ENCODE measurements at regions not wholly inside any gene's neighbourhood (a gene's known extent, or its start where the extent isn't known, plus 50 kb on each side); places are given as distances from the start of the nearest gene placed in this dataset.
"Not testable (repeated sequence)": the region's sequence is repeated elsewhere in the genome, so short reads cannot be mapped to it uniquely, and the experiment has no call there.

DNA sequence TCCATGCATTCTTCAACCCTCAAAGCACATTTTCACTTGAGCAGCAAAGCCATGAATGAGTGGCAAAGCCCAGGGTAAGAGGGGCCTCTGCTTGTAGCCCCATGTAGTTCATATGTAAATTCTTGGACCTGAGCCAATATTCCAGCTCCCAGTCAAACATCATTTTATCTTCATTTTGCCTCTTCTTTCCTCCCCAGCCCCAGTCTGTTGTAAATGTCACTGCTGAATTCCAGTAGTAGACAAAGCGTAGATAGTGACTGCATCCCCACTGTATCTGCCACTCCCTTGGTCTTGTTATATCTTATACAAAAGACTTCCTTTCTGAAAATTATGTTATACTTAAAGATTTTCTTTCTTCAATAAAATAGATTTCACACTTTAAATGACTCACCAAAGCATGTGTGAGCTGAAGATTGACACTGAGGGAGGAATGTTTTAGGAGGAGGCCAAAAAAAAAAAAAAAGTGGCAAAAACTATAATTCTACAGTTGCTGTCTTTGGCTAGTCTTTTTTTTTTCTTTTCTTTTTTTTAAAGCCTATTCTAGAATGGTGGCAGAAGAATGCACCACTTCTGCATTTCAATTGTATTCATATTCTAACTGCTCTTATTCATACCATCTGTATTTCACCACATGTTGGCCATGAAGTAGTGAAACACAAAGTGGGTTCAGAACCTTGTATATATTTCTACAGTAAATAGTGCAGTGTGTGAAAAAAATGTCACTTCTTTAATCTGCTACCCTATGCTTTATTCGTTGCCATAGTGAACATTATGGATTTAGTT is 306.1 kb downstream of the CPS1 start:
- Histone ChIP-seq H3K9me1 (ENCODE audit: control insufficient read depth, extremely low read depth, insufficient read depth, low read length) (no peaks in the 10 kb centered on the region), H3K27me3 (ENCODE audit: control insufficient read depth, extremely low read depth, insufficient read depth, low read length) (no peaks in the 10 kb centered on the region), H3K27ac (ENCODE audit: control insufficient read depth, insufficient read depth, low read length) (no peak overlapping the region), H3K36me3 (ENCODE audit: control insufficient read depth in 2 of 2, extremely low read depth in 1 of 2, insufficient read depth in 2 of 2, low read length in 2 of 2) (no peaks in the 10 kb centered on the region), H3K9me3 (ENCODE audit: control insufficient read depth, low read depth, low read length) (no peaks in the 10 kb centered on the region), H3K79me2 (ENCODE audit: control insufficient read depth, insufficient read depth, low read length) (no peaks in the 10 kb centered on the region), H2AFZ (ENCODE audit: control insufficient read depth, low read length) (no peak overlapping the region), H3K4me2 (ENCODE audit: control insufficient read depth, extremely low read depth, insufficient read depth, low read depth, low read length) (no peak overlapping the region), H3K4me3 (ENCODE audit: control insufficient read depth in 2 of 3, extremely low read depth in 1 of 3, insufficient read depth in 2 of 3, low read depth in 1 of 3, low read length in 3 of 3) (no peak overlapping the region), H3K9ac (ENCODE audit: control insufficient read depth, extremely low read depth, insufficient read depth, low read length) (no peak overlapping the region), H4K20me1 (ENCODE audit: control insufficient read depth, extremely low read depth, insufficient read depth, low read length) (no peaks in the 10 kb centered on the region), H3K4me1 (ENCODE audit: control insufficient read depth, extremely low read depth, insufficient read depth, low read length) (no peaks in the 10 kb centered on the region)
- TF ChIP-seq EZH2 (IDR thresholded peaks at IDR 0.05; ENCODE audit: low read length): no peak
- TF ChIP-seq, protein P1, sequence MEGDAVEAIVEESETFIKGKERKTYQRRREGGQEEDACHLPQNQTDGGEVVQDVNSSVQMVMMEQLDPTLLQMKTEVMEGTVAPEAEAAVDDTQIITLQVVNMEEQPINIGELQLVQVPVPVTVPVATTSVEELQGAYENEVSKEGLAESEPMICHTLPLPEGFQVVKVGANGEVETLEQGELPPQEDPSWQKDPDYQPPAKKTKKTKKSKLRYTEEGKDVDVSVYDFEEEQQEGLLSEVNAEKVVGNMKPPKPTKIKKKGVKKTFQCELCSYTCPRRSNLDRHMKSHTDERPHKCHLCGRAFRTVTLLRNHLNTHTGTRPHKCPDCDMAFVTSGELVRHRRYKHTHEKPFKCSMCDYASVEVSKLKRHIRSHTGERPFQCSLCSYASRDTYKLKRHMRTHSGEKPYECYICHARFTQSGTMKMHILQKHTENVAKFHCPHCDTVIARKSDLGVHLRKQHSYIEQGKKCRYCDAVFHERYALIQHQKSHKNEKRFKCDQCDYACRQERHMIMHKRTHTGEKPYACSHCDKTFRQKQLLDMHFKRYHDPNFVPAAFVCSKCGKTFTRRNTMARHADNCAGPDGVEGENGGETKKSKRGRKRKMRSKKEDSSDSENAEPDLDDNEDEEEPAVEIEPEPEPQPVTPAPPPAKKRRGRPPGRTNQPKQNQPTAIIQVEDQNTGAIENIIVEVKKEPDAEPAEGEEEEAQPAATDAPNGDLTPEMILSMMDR (optimal IDR thresholded peaks at IDR 0.05 in 1 of 3, IDR thresholded peaks at IDR 0.05 in 1 of 3, conservative IDR thresholded peaks at IDR 0.05 in 1 of 3; ENCODE audit: extremely low read depth in 1 of 3, insufficient read depth in 2 of 3, low read length in 3 of 3): no peak
- dilution Hi-C loops (cut with MboI; ENCODE audit: extremely low pct_ligation_motif_present, low sequenced_read_pairs): no loop called here
- DNase-seq (ENCODE audit: low read depth, low spot score) (no peak), FAIRE-seq (no peak)

- H3K27me3 ChIP-seq (ENCODE audit: control insufficient read depth, extremely low read depth, insufficient read depth, low read length): no peaks in the 10 kb centered on the region
- DNase-seq (ENCODE audit: low read depth, low spot score) (no peak), FAIRE-seq (no peak)
- dilution Hi-C loops (cut with MboI; ENCODE audit: extremely low pct_ligation_motif_present, low sequenced_read_pairs): no loop called here
- no peaks in the 10 kb centered on the region for H3K36me3 ChIP-seq (ENCODE audit: control insufficient read depth in 2 of 2, extremely low read depth in 1 of 2, insufficient read depth in 2 of 2, low read length in 2 of 2)
- no peaks in the 10 kb centered on the region for H3K9me3 ChIP-seq (ENCODE audit: control insufficient read depth, low read depth, low read length)
- H3K9ac ChIP-seq (ENCODE audit: control insufficient read depth, extremely low read depth, insufficient read depth, low read length): no peak overlapping the region
- H3K4me3 ChIP-seq (ENCODE audit: control insufficient read depth in 2 of 3, extremely low read depth in 1 of 3, insufficient read depth in 2 of 3, low read depth in 1 of 3, low read length in 3 of 3): no peak overlapping the region
- H3K79me2 ChIP-seq (ENCODE audit: control insufficient read depth, insufficient read depth, low read length): no peaks in the 10 kb centered on the region
- TF ChIP-seq, protein P1 (optimal IDR thresholded peaks at IDR 0.05 in 1 of 3, IDR thresholded peaks at IDR 0.05 in 1 of 3, conservative IDR thresholded peaks at IDR 0.05 in 1 of 3; ENCODE audit: extremely low read depth in 1 of 3, insufficient read depth in 2 of 3, low read length in 3 of 3): no peak
- no peak for TF ChIP-seq EZH2 (IDR thresholded peaks at IDR 0.05; ENCODE audit: low read length)
- no peaks in the 10 kb centered on the region for H3K9me1 ChIP-seq (ENCODE audit: control insufficient read depth, extremely low read depth, insufficient read depth, low read length)
- H4K20me1 ChIP-seq (ENCODE audit: control insufficient read depth, extremely low read depth, insufficient read depth, low read length): no peaks in the 10 kb centered on the region
- H3K27ac ChIP-seq (ENCODE audit: control insufficient read depth, insufficient read depth, low read length): no peak overlapping the region
- no peak overlapping the region for H2AFZ ChIP-seq (ENCODE audit: control insufficient read depth, low read length)
- no peaks in the 10 kb centered on the region for H3K4me1 ChIP-seq (ENCODE audit: control insufficient read depth, extremely low read depth, insufficient read depth, low read length)
- H3K4me2 ChIP-seq (ENCODE audit: control insufficient read depth, extremely low read depth, insufficient read depth, low read depth, low read length): no peak overlapping the region
These were observed 306.9 kb downstream of the CPS1 start for GRCh38 chr2:210863283-210863682.

DNA sequence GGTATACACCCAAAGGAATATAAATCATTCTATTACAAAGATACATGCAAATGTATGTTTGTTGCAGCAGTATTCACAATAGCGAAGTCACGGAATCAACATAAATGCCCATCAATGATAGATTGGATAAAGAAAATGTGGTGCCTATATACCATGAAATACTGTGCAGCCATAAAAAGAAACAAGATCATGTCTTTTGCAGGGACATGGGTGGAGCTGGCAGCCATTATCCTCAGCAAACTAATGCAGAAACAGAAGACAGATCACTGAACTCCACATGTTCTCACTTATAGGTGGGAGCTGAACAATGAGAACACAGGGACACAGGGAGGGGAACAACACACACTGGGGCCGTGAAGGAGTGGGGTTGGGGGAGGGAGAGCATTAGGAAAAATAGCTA is 315.2 kb downstream of the CPS1 start:
- H3K4me1 ChIP-seq (ENCODE audit: control insufficient read depth, extremely low read depth, insufficient read depth, low read length); H3K79me2 ChIP-seq (ENCODE audit: control insufficient read depth, insufficient read depth, low read length); H3K9ac ChIP-seq (ENCODE audit: control insufficient read depth, extremely low read depth, insufficient read depth, low read length); FAIRE-seq; dilution Hi-C loops (cut with MboI; ENCODE audit: extremely low pct_ligation_motif_present, low sequenced_read_pairs); H3K4me2 ChIP-seq (ENCODE audit: control insufficient read depth, extremely low read depth, insufficient read depth, low read depth, low read length); H3K27me3 ChIP-seq (ENCODE audit: control insufficient read depth, extremely low read depth, insufficient read depth, low read length); H3K36me3 ChIP-seq (ENCODE audit: control insufficient read depth in 2 of 2, extremely low read depth in 1 of 2, insufficient read depth in 2 of 2, low read length in 2 of 2); DNase-seq (ENCODE audit: low read depth, low spot score); H4K20me1 ChIP-seq (ENCODE audit: control insufficient read depth, extremely low read depth, insufficient read depth, low read length); H2AFZ ChIP-seq (ENCODE audit: control insufficient read depth, low read length); H3K4me3 ChIP-seq (ENCODE audit: control insufficient read depth in 2 of 3, extremely low read depth in 1 of 3, insufficient read depth in 2 of 3, low read depth in 1 of 3, low read length in 3 of 3); H3K9me1 ChIP-seq (ENCODE audit: control insufficient read depth, extremely low read depth, insufficient read depth, low read length); H3K27ac ChIP-seq (ENCODE audit: control insufficient read depth, insufficient read depth, low read length); H3K9me3 ChIP-seq (ENCODE audit: control insufficient read depth, low read depth, low read length): not testable (repeated sequence)

Data from keratinocyte (primary cell).